Islet precursor cell (in vitro differentiated cells): ENCODE measurements at regions not wholly inside any gene's neighbourhood (a gene's known extent, or its start where the extent isn't known, plus 50 kb on each side); places are given as distances from the start of the nearest gene placed in this dataset.

Experiments
- DNase-seq: peaks from one replicate; pipeline ENCODE4 v3.0.0-alpha.2; 2018

DNA sequence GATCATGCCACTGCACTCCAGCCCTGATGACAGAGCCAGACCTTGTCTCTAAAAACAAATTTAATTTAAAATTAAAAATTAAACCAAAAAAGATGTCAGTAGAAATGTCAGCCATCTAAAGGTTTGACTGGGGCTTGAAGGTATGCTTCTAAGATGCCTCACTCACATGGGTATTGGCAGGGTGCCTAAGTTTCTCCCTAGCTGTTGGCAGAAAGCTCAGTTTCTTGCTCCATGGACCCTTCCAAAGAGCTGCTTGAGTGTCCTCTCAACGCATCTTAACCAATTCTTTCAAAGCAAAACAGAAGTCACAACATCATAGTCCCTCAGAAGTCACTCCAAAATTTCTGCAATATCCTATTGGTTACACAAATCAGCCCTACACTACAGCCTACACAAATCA is 231.0 kb upstream of the ADGRL2 start:
- DNase-seq, result no peak

DNA sequence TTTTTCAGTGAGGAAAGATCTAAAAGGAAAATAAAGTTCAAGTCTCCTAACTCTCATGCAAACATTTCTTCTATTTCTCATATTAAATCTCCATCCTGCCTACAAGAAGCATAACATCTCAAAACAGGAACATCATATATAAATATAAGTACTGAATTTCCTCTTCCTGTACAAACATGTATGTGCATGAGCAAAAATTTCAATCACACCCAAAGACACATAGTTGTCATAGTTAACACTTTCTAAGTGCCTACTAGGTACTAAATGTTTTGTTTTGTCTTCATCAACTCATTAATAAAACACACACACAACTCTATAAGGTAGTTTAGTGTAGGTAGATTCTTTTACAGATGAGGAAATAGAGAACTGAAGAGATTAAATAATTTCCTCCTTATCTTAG is 237.1 kb upstream of the ADGRL2 start:
- no peak for DNase-seq

DNA sequence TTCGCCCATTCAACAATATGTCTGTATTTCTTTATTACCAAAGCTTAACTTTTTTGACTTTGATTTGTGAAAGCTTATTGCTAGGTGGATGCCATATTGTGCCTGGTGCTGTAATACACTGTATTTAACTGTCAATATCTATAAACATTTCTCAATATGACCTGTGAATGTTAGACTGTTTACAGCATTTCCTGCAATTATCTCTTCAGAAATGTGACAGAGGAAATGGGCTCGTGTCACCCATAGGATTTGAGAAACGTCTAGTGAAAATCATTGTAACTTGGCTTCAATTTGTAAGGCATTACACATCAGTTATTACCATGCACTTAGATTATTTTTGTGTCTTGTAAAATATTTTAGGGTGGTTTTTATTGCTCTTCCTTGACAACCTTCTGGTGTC is 237.8 kb upstream of the ADGRL2 start:
- no peak for DNase-seq

DNA sequence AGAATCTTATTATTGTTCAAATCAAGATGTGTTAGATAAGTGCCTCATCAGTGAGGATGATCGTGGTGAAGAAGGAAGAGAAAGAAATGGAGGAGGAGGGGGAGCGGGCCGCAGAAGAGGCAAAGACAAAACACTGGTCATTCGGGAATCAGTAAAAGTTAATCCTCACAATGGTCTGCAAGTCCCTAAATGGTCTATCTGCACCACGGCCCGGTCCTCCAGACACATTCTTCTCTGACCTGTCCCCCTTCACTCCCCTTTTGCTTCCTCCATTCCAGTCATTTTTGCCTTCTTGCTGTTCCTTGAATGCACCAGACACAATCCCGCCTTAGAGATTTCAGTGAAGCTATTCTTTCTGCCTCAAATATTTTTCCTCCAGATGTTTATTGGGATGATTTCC is 240.1 kb upstream of the ADGRL2 start:
- DNase-seq, result peak; percentile 86

DNA sequence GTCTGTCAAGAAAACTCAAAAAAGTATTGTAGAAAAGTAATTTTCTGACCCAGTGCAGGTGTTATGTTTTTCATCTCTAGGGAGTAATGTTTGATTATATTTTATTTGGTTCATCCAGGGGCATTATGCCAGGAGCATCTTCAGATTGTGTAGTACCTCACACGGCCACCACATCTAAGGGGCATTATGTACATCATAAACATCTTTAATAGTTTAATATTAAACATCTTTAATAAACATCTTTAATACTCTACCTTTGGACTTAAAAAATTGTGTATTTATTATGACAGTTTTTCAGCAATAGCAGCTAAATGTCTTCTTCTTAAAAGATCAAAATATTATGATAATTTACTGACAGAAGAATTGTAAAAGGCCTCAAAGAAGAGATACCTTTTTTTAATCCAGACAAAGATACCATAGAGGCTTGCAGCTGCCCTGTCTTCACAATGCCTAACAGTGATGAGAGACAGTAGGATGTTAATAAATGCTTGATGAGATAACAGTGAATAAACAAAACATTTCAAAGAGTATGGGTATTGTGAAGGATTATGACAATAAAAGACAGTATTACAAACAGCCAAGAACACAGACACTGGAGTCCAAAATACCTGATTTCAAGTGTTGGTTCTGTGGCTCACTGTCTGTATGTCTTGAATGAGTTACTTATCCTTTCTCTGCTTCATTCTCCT is 240.9 kb upstream of the ADGRL2 start:
- DNase-seq, result no peak

DNA sequence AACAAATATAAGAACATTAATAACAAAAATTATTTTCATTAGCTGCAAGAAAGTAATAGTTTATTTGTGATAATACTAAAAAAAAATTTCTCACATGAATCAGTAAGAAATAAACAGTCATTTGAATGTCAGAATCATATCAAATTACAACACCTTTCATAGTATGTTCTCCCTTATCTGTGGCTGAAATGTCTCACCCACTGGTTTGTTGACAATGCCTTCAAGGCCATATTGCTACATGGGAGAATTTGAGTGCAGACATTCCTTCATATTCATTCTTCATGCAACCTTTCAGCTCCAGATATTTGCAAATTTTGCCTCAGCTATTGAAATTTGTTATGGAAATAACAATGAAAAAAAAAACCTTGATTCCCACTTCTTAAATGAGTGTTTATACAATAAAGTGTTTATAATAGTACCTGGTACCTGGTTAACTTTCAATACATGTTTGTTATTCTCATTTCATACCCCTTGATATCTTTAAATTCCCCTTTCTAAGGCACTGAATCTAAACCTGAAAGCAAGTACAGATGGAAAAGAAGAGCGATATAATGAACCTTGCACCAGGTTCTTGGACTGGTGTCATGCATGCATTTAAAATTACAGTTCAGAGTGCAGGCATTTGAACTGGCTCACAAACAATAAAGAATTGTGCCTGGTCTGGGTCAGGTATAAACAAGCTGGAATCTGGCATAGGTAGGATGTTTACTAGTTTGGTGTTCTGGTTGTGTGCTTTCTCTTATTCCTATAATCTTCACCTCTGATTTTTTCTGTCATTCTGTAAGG is 242.2 kb upstream of the ADGRL2 start:
- DNase-seq, result no peak

DNA sequence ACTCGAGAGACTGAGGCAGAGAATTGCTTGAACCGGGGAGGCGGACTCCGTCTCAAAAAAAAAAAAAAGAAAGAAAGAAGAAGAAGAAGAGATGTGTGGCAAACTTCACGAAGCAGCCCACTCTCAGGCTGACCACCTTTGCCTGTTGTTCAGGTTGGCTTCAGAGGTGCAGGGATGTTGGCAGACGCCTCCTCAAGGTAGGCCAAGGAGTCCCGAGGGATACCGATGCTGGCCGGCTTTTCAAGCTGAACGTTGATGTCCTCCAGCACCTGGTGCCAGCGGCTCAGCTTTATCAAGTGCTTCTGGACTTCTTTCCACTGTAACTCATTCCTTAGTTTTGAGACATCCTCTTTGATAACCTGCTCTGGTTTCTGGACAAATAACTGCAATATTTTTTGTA is 243.8 kb upstream of the ADGRL2 start:
- no peak for DNase-seq

DNA sequence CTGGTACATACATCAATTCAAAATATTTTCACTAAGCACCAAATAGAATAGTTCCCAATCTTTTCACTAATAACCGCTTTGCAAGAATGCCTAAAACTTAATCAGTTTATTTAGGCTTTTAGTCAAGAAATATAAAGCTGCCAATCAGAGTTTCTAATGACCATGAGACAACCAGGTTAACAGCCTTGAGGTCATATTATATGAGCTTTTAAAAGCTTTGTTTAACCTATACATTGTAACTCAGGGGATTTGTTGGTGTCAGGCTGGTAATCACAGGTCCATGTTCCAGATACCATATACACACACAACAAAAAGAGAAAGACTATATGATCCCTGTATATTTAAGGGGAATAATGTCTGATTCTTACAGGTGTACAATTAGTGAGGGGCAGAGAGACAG is 246.2 kb upstream of the ADGRL2 start:
- DNase-seq, result no peak

DNA sequence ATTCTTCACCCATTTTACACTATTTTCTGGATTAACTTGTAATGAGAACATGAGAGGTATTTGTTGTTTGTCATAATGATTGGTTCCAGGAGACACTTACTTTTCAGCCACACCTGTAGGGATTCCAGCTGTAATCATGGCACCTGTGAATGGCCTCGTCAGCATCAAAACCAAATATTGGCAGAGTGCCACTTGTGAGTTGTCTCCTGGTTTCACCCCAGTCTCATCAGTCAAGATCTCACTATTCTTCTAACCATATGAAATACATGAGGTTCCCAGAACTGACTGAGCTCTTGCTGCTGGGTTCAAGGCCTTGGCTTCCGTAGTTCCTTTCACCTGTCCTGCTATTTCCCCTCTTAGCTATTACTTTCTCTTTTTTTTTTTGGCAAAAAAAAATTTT is 246.6 kb upstream of the ADGRL2 start:
- DNase-seq, result no peak

DNA sequence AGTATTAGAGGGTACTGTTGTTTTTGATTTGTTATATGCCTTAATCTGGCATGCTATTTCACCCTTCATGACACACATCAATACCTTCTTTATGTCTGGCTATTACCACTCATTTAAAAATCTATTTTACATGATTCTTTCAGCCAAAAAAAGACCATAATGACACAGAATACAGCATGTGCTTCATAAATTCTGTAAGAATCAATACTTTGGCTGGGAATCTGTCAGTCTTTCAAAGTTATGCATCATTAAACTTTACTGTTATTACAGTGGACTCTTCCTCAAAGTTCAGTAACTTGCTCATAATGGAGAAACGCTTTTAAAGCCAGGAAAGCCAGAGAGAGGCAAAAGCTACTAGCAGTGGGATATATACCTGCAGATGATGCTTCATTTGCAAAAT is 247.2 kb upstream of the ADGRL2 start:
- no peak for DNase-seq

DNA sequence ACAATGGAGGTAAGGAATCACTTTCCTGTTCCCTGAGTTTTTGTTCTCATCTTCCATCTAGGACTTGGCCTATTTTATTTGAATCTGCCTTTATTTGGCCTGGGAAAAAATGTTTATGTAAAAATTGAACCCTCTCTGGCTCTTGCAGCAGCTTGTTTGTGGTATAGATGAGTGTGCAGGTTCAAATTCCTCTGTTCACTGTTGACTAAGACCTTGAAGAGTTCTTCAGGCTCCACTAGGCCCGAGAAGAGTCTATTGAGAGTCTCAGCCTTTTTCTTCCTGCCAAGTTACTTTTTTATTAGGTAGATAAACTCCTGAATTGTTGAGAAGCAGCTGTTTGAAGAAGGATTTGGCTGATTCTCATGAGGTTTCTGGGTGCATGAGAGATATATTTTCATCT is 248.8 kb upstream of the ADGRL2 start:
- no peak for DNase-seq

DNA sequence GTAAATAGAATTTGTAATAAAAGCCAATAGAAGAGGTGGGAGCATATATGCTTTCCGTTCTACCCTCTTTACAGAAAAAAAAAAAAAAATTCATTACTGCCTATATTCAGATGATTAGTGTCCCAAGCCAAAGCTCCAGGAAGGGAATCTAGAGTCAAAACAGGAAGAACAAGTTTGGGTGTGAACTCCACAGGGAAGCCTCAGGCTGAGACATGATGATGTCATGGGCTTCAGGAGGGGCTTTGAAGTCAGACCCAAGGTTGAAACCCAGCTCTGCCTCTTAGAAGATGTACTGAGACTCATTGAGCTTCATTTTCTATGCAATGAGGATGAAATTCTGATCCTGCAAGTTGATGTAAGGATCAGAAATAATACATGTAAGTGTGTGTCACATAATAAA is 250.0 kb upstream of the ADGRL2 start:
- DNase-seq, result peak; percentile 93

DNA sequence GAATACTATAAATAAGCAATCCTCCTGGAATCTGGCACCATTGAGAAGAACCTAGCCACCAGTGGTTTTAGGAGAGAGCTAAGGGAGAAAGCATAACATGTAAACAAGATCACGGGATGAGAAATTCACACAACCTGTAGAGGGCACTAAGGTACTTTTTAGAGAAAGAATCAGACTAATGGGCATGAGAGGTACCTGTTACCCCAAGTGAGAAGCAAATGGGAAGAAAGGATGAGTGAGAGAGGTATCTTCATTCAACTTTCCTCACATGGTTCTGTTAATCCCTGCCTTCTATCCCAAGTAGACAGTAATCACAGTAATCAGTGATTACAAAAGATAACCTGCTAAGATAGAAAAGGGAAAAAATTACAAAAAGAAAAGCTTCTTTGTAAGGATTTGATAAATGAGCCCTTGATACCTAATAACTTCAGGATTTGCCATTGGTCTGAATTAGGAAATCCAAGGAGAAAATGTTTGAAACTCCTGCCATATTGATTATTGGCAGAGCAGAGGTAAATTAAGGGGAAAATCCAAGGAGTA is 251.1 kb upstream of the ADGRL2 start:
- DNase-seq, result no peak

DNA sequence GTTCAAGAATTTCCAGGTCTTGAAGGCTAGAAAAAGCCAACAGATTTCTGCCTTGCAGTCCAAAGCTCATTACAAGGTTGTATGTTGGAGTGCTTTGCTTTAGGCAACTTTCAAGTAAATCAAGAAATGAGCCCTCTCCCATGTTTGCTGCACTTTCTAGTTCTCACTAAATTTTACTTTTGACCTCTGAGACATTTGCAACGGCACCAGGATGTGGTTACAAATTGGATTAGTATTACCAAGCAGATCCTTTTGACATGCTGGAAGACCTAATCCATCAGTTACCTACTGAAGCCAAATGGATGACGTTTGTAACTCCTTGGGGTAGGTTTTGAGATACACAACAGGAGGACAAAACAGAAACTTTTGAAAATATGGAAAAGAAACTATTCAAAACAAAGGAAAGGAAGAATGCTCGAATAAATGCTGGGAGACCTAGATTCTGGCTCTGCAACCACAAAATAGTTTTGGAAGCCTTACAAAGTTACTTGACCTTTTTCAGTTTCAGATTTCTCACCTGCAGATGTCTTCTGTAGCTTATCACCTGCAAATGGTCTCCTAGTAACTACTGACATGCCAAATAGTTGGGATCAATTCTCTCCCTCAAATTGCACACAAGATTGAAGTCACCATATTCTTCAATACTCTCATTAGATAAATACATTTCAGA is 251.7 kb upstream of the ADGRL2 start:
- no peak for DNase-seq

DNA sequence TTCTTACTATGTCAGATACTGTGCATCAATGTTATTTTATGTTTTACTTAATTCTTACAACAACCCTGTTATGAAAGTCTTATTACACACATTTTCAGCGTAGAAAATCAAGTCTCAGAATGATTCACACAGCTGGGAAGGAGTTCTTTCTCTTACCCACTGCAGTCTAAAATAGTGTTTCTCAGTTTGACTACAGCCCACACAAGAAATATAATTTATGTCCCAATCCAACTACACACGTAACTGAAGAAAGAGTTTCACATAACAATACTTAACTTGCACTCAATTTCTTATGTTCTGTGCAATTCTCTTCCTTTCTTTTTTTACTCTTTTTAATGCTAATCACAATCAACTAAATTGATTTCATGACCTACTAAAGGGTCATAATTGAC is 252.8 kb upstream of the ADGRL2 start:
- DNase-seq, result no peak

DNA sequence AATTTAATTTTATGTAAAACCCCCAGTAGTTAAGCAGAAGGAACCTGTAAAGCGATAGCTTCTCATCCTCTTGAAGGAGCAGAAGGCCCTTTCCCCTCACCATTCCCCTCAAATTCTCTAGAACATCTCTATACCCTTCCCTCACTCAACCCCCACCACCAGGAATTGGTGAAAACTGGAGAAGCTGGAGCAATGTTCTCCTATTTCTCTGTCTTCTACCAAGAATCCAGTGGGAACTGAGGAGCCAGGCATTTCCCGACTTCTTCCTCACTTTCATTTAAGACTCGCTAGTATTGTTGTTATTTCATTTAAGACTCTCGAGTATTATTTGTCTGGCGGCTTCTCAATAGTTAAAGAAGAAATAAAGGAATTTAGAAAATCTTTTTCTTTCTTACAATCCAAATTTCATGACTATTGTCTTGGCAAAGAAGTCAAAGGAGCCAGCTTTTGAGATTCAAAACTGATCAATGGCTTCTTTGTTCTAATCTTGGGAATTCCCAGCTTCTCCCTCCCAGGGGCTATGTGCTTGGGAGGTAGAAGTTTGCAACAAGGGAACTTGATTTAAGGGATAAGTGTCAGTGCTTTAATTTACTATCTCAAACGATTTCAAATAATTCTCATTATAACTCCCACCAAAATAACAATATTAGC is 253.3 kb upstream of the ADGRL2 start:
- DNase-seq, result no peak

DNA sequence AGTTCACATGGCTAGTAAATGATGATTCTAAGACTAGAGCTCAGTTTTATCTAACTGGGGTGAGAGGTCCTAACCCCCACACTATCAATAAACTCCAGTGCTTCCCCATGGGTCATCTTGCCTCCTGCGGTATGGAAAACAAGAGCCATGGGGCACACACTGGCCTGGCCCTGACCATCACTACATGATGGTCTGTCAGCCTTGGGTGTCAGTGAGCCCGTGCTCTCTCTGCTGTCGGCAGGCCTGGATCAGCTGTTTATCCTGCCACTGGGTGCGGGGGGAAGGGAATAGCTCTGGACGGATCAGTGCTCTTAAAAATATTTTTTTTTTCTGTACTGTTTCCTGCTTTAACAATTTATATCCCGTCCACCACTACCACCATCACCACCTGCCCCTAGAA is 255.0 kb upstream of the ADGRL2 start:
- no peak for DNase-seq

DNA sequence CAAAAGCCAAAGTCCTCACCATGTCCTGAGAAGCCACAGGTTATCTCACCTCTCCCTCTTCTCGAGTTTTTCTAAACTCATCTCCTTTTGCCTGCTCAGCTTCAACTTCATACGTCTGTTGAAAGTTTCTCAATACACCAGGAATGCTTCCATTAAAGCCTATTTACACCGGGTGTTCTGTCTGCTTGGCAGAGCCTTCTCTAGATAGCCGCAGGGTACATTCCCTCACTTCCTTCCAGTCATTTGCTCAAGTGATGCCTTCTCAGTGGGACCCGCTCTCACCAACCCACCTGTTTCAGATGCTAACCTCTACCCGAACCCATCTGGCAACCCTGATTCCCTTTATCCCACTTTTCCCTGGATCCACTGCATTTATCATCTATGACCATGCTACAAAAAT is 257.0 kb upstream of the ADGRL2 start:
- peak; percentile 77 for DNase-seq

DNA sequence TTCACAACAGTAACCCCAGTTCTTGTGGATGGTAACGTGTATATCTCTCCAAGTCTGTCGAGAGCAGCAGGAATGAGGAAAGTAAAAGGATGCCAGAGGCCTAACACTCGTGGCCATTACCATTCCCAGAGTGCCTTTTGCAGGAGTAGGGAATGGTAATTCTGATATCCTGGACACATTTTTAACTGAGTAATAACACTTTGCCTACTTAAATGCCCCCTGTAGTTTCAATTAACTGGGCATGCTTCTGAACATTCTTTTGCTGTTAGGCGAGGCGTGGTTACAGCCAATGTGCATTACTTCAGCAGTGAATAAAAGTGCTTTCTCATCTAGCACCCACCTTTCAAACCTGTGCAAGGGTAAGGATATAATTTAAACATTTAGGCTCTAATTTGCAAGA is 258.5 kb upstream of the ADGRL2 start:
- no peak for DNase-seq

DNA sequence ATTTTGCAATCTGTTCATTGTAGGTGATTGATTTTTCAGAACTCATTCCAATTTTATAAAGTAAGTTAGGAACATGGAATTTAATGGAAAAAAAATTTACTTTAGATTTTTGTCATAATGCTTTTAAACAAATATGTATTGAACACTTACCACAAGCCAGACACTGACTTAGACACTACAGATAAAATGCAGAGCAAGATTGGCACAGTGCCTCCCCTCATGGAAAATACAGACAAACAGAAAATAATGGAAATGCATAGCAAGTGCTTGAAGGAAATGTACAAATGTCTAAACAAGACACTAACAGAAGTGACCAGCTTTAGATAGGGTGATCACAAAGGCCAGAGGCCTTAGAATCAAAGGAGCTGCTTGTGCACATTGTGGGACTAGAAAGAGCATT is 260.5 kb upstream of the ADGRL2 start:
- DNase-seq, result no peak

DNA sequence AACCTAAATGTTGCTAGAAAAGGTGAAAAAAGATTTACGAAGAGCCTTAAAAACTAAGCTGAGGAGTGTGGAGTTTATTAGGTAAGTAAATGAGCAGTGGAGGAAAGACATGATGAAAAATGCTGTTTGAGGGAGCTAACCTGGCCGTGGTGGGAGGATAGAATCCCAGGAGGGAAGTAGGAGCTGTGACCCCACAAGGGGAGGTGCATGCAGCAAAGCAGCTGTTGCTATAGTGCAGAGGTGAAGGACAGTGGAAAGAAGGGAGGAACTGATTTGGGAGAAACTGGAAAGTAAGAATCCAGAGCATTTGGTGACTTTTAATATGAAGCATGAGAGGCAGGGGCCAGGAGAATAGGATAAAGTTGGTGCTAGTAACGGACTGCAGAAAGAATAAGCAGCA is 271.7 kb upstream of the ADGRL2 start:
- no peak for DNase-seq

DNA sequence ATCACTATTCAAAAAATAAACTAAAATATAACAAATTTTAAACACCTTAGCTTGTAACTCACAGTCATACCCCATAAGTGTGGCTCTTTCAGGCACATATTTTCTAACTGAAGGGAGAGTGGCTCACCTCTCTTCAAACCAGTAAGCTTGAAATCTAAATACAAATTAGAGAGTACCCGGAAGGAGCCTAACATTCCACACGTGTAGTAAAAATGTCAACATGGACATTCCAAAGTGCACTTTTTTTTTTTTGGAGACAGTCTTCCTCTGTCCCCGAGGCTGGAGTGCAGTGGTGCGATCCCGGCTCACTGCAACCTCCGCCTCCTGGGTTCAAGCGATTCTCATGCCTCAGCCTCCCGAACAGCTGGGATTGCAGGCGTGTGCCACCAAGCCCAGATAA is 275.6 kb upstream of the ADGRL2 start:
- DNase-seq, result no peak

DNA sequence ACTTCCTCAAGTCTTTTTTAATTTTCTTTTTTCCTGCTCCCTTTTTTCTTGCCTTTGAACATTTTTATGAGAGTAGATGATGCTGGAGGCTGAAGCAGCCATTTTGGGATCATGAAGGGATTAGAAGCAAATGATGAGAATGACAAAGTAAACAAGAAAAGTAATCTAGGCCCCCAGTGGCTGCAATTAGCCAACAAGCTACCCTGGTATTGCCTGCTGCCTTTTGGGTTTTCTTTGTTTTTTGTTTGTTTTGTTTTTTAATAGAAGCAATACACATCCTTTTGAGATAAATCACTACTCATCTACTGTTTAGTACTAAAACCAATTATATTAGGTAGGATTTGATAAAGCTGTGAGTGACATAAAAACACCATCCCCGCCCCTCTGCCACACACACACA is 280.7 kb upstream of the ADGRL2 start:
- DNase-seq, result no peak

DNA sequence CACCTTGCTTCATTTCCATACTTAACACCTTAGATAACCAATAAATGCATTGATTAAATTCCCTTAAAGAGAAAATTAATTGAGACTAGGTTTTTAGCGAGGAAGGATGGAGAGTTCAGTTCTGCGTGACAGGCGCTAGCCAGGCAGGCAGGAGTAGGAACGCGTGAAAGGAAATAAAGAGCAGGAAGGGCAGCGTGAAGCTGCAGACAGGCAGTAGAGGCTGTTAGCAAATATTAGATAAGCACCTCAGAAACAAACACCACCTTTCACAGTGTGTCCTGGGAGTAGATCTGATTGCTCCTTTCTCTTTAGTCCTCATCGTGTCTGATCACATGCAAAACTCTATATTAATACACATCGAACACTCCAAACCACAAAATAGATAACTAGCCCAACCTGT is 282.7 kb upstream of the ADGRL2 start:
- no peak for DNase-seq
